ENCODE measurements at regions not wholly inside any gene's neighbourhood (a gene's known extent, or its start where the extent isn't known, plus 50 kb on each side); places are given as distances from the start of the nearest gene placed in this dataset.

DNA sequence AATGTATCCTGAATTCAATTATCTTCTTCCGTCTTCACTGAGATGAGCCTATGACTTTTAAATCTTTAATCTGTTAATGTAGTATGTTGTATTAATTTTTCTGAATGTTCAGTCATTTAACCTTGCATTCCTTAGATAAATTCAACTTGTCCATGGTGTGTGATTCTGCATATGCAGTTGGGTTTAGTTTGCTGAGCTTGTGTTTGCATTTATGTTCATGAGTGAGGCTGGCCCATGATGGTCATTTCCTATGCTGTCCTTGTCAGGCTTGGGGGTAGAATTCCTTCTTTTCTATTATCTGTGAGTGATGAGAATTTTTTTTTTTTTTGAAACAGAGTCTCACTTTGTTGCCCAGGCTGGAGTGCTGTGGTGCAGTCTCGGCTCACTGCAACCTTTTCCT, 131.8 kb upstream of the COL5A1 start:
- H3K27me3 ChIP-seq (ENCODE audit: control insufficient read depth, insufficient read depth, low read length) = no peaks in the 10 kb centered on the region
- TF ChIP-seq, protein P1, sequence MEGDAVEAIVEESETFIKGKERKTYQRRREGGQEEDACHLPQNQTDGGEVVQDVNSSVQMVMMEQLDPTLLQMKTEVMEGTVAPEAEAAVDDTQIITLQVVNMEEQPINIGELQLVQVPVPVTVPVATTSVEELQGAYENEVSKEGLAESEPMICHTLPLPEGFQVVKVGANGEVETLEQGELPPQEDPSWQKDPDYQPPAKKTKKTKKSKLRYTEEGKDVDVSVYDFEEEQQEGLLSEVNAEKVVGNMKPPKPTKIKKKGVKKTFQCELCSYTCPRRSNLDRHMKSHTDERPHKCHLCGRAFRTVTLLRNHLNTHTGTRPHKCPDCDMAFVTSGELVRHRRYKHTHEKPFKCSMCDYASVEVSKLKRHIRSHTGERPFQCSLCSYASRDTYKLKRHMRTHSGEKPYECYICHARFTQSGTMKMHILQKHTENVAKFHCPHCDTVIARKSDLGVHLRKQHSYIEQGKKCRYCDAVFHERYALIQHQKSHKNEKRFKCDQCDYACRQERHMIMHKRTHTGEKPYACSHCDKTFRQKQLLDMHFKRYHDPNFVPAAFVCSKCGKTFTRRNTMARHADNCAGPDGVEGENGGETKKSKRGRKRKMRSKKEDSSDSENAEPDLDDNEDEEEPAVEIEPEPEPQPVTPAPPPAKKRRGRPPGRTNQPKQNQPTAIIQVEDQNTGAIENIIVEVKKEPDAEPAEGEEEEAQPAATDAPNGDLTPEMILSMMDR (IDR thresholded peaks at IDR 0.05; ENCODE audit: insufficient read depth, low read depth, low read length) = no peak
- ChIA-PET CTCF (interaction anchor here (0.6 to 0.7 kb wide), 2 partner anchors 85 to 1819 kb away, joined by 3 to 4 read pairs; no protein-coding TSS in a partner anchor), POLR2A (no interaction called here)
- DNase-seq (ENCODE audit: low read depth) = no peak
- H3K36me3 ChIP-seq (ENCODE audit: control insufficient read depth, insufficient read depth, low read length) = no peaks in the 10 kb centered on the region
- no peak overlapping the region for H3K4me3 ChIP-seq (ENCODE audit: low read depth, low read length)

DNA sequence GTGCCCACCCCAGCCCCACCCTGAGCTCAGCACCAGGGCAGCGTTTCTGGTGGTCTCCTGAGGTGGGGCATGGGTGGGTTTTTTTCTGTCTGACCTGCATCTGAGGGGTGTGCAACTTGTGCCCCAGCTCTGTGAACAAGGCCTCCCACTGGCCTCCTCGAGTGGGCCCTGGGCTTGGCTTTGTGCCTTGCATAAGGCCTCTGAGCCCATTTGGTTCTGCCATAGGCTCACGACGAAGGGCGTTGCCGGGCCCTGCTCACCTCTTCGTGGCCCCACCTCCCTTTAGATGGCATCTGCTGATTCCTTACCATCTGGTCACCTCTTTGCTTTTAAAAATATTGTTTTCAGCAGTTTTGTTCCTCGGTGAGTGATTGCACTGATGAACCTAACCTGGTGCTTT, 127.1 kb upstream of the COL5A1 start:
- H3K27me3 ChIP-seq (ENCODE audit: control insufficient read depth, insufficient read depth, low read length) = no peaks in the 10 kb centered on the region
- TF ChIP-seq, protein P1 (IDR thresholded peaks at IDR 0.05; ENCODE audit: insufficient read depth, low read depth, low read length) = no peak
- CTCF ChIA-PET = interaction anchor here (3.1 kb wide), 1 partner anchor 11 kb away, joined by 9 read pairs; no protein-coding TSS in a partner anchor
- POLR2A ChIA-PET = no interaction called here
- H3K36me3 ChIP-seq (ENCODE audit: control insufficient read depth, insufficient read depth, low read length) = no peaks in the 10 kb centered on the region
- DNase-seq (ENCODE audit: low read depth) = no peak
- no peak overlapping the region for H3K4me3 ChIP-seq (ENCODE audit: low read depth, low read length)

DNA sequence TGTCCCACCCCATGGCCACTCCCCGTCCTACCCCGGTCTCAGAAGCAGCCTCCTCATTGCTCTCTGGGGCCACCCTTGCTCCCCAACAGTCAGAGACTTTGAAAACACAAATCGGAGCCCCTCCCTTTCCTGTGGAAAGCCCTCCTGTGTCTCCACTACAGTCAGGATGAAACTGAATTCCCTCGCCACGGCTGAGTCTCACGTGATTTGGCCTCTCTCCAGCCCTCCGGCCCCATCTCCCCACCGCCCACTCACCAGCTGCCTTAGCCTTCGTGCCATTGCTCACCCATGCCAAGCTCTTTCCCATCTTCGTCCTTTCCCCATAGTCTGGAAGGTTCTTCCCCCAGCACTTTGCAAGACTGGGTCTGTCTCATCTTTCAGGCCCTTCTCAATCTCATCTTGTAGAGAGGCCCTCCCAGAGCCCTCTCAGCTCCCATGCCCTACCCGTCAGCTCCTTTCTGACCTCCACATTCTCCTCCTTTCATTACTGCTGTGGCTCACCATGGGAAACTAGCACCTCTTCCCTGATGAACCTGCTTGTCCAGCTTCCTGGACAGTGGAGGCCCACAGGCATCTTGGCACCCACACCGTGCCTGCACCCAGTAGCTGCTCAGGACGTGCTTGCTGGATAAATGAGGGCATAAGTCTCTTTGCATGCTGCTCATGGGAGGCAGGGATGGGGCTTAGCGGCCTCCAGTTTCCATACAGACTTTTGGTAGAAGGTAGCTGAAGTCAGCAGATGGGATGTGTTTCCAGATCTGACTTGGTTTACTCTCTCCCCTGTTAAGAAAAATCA, 126.4 kb upstream of the COL5A1 start:
- ChIA-PET POLR2A (no interaction called here), CTCF (interaction anchor here (3.1 kb wide), 1 partner anchor 12 kb away, joined by 9 read pairs; no protein-coding TSS in a partner anchor)
- no peak for DNase-seq (ENCODE audit: low read depth)
- H3K4me3 ChIP-seq (ENCODE audit: low read depth, low read length) = no peak overlapping the region
- no peaks in the 10 kb centered on the region for H3K27me3 ChIP-seq (ENCODE audit: control insufficient read depth, insufficient read depth, low read length)
- no peaks in the 10 kb centered on the region for H3K36me3 ChIP-seq (ENCODE audit: control insufficient read depth, insufficient read depth, low read length)
- TF ChIP-seq, protein P1 (IDR thresholded peaks at IDR 0.05; ENCODE audit: insufficient read depth, low read depth, low read length) = no peak

- POLR2A ChIA-PET = no interaction called here
- no peaks in the 10 kb centered on the region for H3K27me3 ChIP-seq (ENCODE audit: control insufficient read depth, insufficient read depth, low read length)
- CTCF ChIA-PET = interaction anchor here (1.1 to 3.1 kb wide), 4 partner anchors 13 to 346 kb away, joined by 3 to 9 read pairs (median 4); no protein-coding TSS in a partner anchor
- no peaks in the 10 kb centered on the region for H3K36me3 ChIP-seq (ENCODE audit: control insufficient read depth, insufficient read depth, low read length)
- TF ChIP-seq, protein P1 (IDR thresholded peaks at IDR 0.05; ENCODE audit: insufficient read depth, low read depth, low read length) = no peak
- no peak for DNase-seq (ENCODE audit: low read depth)
- H3K4me3 ChIP-seq (ENCODE audit: low read depth, low read length) = no peak overlapping the region
These were observed 125.1 kb upstream of the COL5A1 start for GRCh38 chr9:134516464-134516863.

- TF ChIP-seq, protein P1 (IDR thresholded peaks at IDR 0.05; ENCODE audit: insufficient read depth, low read depth, low read length) = no peak
- CTCF ChIA-PET = interaction anchor here (1.1 to 3.1 kb wide), 5 partner anchors 9 to 346 kb away, joined by 3 to 9 read pairs (median 4); no protein-coding TSS in a partner anchor
- H3K36me3 ChIP-seq (ENCODE audit: control insufficient read depth, insufficient read depth, low read length) = no peaks in the 10 kb centered on the region
- no peak for DNase-seq (ENCODE audit: low read depth)
- H3K27me3 ChIP-seq (ENCODE audit: control insufficient read depth, insufficient read depth, low read length) = no peaks in the 10 kb centered on the region
- H3K4me3 ChIP-seq (ENCODE audit: low read depth, low read length) = no peak overlapping the region
- POLR2A ChIA-PET = no interaction called here
These were observed 124.4 kb upstream of the COL5A1 start for GRCh38 chr9:134517069-134517680.
